Keratinocyte (primary cell): ENCODE measurements at regions not wholly inside any gene's neighbourhood (a gene's known extent, or its start where the extent isn't known, plus 50 kb on each side); places are given as distances from the start of the nearest gene placed in this dataset.

Experiments used
- DNase-seq: peaks from one replicate; pipeline ENCODE4 v3.0.0-alpha.2; 2011; ENCODE audit warnings: low read depth, missing footprints, low spot score
- FAIRE-seq: peaks from 2 replicates; lab custom pipeline; 2011; peaks lifted over from hg19 to GRCh38; lab: Jason Lieb, UNC
- H2AFZ ChIP-seq: 2 replicates; pipeline ENCODE4 v1.6.0; 2012; ENCODE audit warnings: low read length, control low read depth, inconsistent platforms; ENCODE audit not compliant: control insufficient read depth
- H3K27ac ChIP-seq: 2 replicates; pipeline ENCODE4 v1.5.1; 2011; ENCODE audit warnings: low read length; ENCODE audit not compliant: control insufficient read depth, insufficient read depth
- H3K27me3 ChIP-seq: 3 replicates; pipeline ENCODE4 v1.6.0; 2011; ENCODE audit warnings: low read length; ENCODE audit not compliant: control insufficient read depth, insufficient read depth; ENCODE audit errors: extremely low read depth
- H3K36me3 ChIP-seq, 2 experiments: 2 replicates in 1 of 2; 3 replicates in 1 of 2; pipeline ENCODE4 v1.5.1; 2011; ENCODE audit warnings: low read length in 2 of 2, mild to moderate bottlenecking in 1 of 2; ENCODE audit not compliant: control insufficient read depth in 2 of 2, insufficient read depth in 2 of 2; ENCODE audit errors: extremely low read depth in 1 of 2
- H3K4me1 ChIP-seq: 3 replicates; pipeline ENCODE4 v1.5.1; 2011; ENCODE audit warnings: low read length; ENCODE audit not compliant: control insufficient read depth, insufficient read depth; ENCODE audit errors: extremely low read depth
- H3K4me2 ChIP-seq: 3 replicates; pipeline ENCODE4 v1.6.0; 2011; ENCODE audit warnings: low read depth, low read length; ENCODE audit not compliant: control insufficient read depth, insufficient read depth; ENCODE audit errors: extremely low read depth
- H3K4me3 ChIP-seq, 3 experiments: fragments of 200-600 bp in 1 of 3; sonication (generic) in 1 of 3; 2 replicates in 2 of 3; 3 replicates in 1 of 3; pipeline ENCODE4 v1.5.1; 2011 to 2016; ENCODE audit warnings: low read length in 3 of 3, mild to moderate bottlenecking in 3 of 3, control low read depth in 2 of 3, inconsistent platforms in 1 of 3, low read depth in 1 of 3, mixed read lengths in 1 of 3, mixed run types in 1 of 3, moderate library complexity in 1 of 3; ENCODE audit not compliant: control insufficient read depth in 2 of 3, insufficient read depth in 2 of 3; ENCODE audit errors: extremely low read depth in 1 of 3
- H3K79me2 ChIP-seq: 2 replicates; pipeline ENCODE4 v1.6.0; 2012; ENCODE audit warnings: low read length; ENCODE audit not compliant: control insufficient read depth, insufficient read depth
- H3K9ac ChIP-seq: 3 replicates; pipeline ENCODE4 v1.6.0; 2011; ENCODE audit warnings: low read length; ENCODE audit not compliant: control insufficient read depth, insufficient read depth; ENCODE audit errors: extremely low read depth
- H3K9me1 ChIP-seq: 3 replicates; pipeline ENCODE4 v1.6.0; 2011; ENCODE audit warnings: low read length; ENCODE audit not compliant: control insufficient read depth, insufficient read depth; ENCODE audit errors: extremely low read depth
- H3K9me3 ChIP-seq: 2 replicates; pipeline ENCODE4 v1.5.1; 2012; ENCODE audit warnings: low read depth, low read length; ENCODE audit not compliant: control insufficient read depth
- H4K20me1 ChIP-seq: 3 replicates; pipeline ENCODE4 v1.6.0; 2011; ENCODE audit warnings: low read length; ENCODE audit not compliant: control insufficient read depth, insufficient read depth; ENCODE audit errors: extremely low read depth
- CTCF ChIP-seq, 3 experiments: IDR thresholded peaks in 1 of 3; conservative IDR thresholded peaks in 1 of 3; optimal IDR thresholded peaks in 1 of 3; 2 replicates in 2 of 3; 3 replicates in 1 of 3; pipeline versions ENCODE3 to v1.5.1; 2011; ENCODE audit warnings: low read length in 3 of 3, mild to moderate bottlenecking in 3 of 3, moderate library complexity in 2 of 3, control low read depth in 1 of 3, inconsistent platforms in 1 of 3; ENCODE audit not compliant: insufficient read depth in 2 of 3; ENCODE audit errors: extremely low read depth in 1 of 3
- EZH2 ChIP-seq: IDR thresholded peaks from one replicate; pipeline ENCODE4 v1.6.1; 2012; ENCODE audit warnings: inconsistent platforms, mild to moderate bottlenecking, low read length, moderate library complexity
- dilution Hi-C: fragments of 300-500 bp; cut with MboI; formaldehyde crosslinking; loops from one replicate; pipeline ENCODE4 v1.7.0; 2020; ENCODE audit warnings: low sequenced_read_pairs; ENCODE audit not compliant: extremely low pct_ligation_motif_present

- no peak for DNase-seq
These were observed 342.1 kb upstream of the CTSO start for GRCh38 chr4:156295676-156296195.

GRCh38 chr4:156294577-156294976 is 340.9 kb upstream of the CTSO start:
- no peaks in the 10 kb centered on the region for H3K79me2 ChIP-seq
- H3K9ac ChIP-seq = no peak overlapping the region
- peak; percentile 8 to 34 (median 12) for TF ChIP-seq CTCF (optimal IDR thresholded peaks at IDR 0.05 in 1 of 3, IDR thresholded peaks at IDR 0.05 in 1 of 3, conservative IDR thresholded peaks at IDR 0.05 in 1 of 3; ENCODE audit: extremely low read depth in 1 of 3, insufficient read depth in 2 of 3, low read length in 3 of 3)
- no peak for TF ChIP-seq EZH2
- dilution Hi-C loops = no loop called here
- peaks cover 9% of the 10 kb centered on the region for H3K4me1 ChIP-seq
- H3K27ac ChIP-seq = no peak overlapping the region
- H3K4me3 ChIP-seq = no peak overlapping the region
- H3K4me2 ChIP-seq = no peak overlapping the region
- no peaks in the 10 kb centered on the region for H3K9me1 ChIP-seq
- H4K20me1 ChIP-seq = no peaks in the 10 kb centered on the region
- H2AFZ ChIP-seq = no peak overlapping the region
- peak; percentile 71 for FAIRE-seq
- DNase-seq = no peak
- H3K9me3 ChIP-seq = no peaks in the 10 kb centered on the region
- H3K27me3 ChIP-seq = no peaks in the 10 kb centered on the region
- no peaks in the 10 kb centered on the region for H3K36me3 ChIP-seq

More at GRCh38 chr4:156295676-156296195, 342.1 kb upstream of the CTSO start:
- Histone ChIP-seq H3K4me3 (no peak overlapping the region), H3K9me1 (no peaks in the 10 kb centered on the region), H3K4me1 (peaks cover 9% of the 10 kb centered on the region), H4K20me1 (no peaks in the 10 kb centered on the region), H3K9ac (no peak overlapping the region), H3K4me2 (no peak overlapping the region), H3K27ac (no peak overlapping the region), H3K27me3 (no peaks in the 10 kb centered on the region), H3K36me3 (no peaks in the 10 kb centered on the region), H3K79me2 (no peaks in the 10 kb centered on the region), H3K9me3 (no peaks in the 10 kb centered on the region), H2AFZ (no peak overlapping the region)
- no peak for FAIRE-seq
- no peak for TF ChIP-seq EZH2
- no peak for TF ChIP-seq CTCF (optimal IDR thresholded peaks at IDR 0.05 in 1 of 3, IDR thresholded peaks at IDR 0.05 in 1 of 3, conservative IDR thresholded peaks at IDR 0.05 in 1 of 3; ENCODE audit: extremely low read depth in 1 of 3, insufficient read depth in 2 of 3, low read length in 3 of 3)
- dilution Hi-C loops = no loop called here
